OCI-LY1 (cell line): ENCODE measurements at regions not wholly inside any gene's neighbourhood (a gene's known extent, or its start where the extent isn't known, plus 50 kb on each side); places are given as distances from the start of the nearest gene placed in this dataset.

ENCODE experiments used
- H2AFZ ChIP-seq: fragments of 200-600 bp; sonication (generic), shearing (Covaris generic); 2 replicates; pipeline ENCODE4 v1.6.0; 2014; ENCODE audit warnings: antibody characterized with exemption, mild to moderate bottlenecking, low read length
- H3F3A ChIP-seq: fragments of 200-600 bp; sonication (generic), shearing (Covaris generic); 2 replicates; pipeline ENCODE4 v1.6.0; 2014; ENCODE audit warnings: mild to moderate bottlenecking, antibody characterized with exemption, low read length, moderate library complexity; ENCODE audit not compliant: insufficient read depth
- H3K27ac ChIP-seq: fragments of 200-600 bp; sonication (generic); 2 replicates; pipeline ENCODE4 v1.5.1; 2014; ENCODE audit warnings: low read length, mixed run types, mild to moderate bottlenecking, low read depth; ENCODE audit not compliant: poor library complexity, severe bottlenecking
- H3K27me3 ChIP-seq: fragments of 200-600 bp; sonication (generic); 2 replicates; pipeline ENCODE4 v1.6.0; 2014; ENCODE audit warnings: antibody characterized with exemption, mild to moderate bottlenecking, low read length, moderate library complexity; ENCODE audit not compliant: insufficient read depth
- H3K36me3 ChIP-seq: fragments of 200-600 bp; sonication (generic); 2 replicates; pipeline ENCODE4 v1.6.1; 2014; ENCODE audit warnings: mild to moderate bottlenecking, antibody characterized with exemption, low read length, moderate library complexity, mixed read lengths; ENCODE audit not compliant: insufficient read depth
- H3K4me1 ChIP-seq: fragments of 200-600 bp; sonication (generic); 2 replicates; pipeline ENCODE4 v1.5.1; 2014; ENCODE audit warnings: mild to moderate bottlenecking, low read length, moderate library complexity; ENCODE audit not compliant: insufficient read depth, severe bottlenecking
- H3K4me2 ChIP-seq: fragments of 200-600 bp; sonication (generic), shearing (Covaris generic); 2 replicates; pipeline ENCODE4 v1.6.1; 2014; ENCODE audit warnings: low read length
- H3K4me3 ChIP-seq: fragments of 200-600 bp; sonication (generic); 2 replicates; pipeline ENCODE4 v1.5.1; 2014; ENCODE audit warnings: low read length, low read depth, mild to moderate bottlenecking, mixed read lengths; ENCODE audit not compliant: poor library complexity, severe bottlenecking
- H3K79me2 ChIP-seq: fragments of 200-600 bp; shearing (Covaris generic); 2 replicates; pipeline ENCODE4 v1.6.1; 2016; ENCODE audit warnings: mixed run types, low read length, mixed read lengths; ENCODE audit not compliant: insufficient read depth
- H3K9ac ChIP-seq: fragments of 200-600 bp; sonication (generic), shearing (Covaris generic); 2 replicates; pipeline ENCODE4 v1.6.1; 2014; ENCODE audit warnings: mild to moderate bottlenecking, low read length, mixed read lengths
- H3K9me2 ChIP-seq: fragments of 200-600 bp; sonication (generic), shearing (Covaris generic); 2 replicates; pipeline ENCODE4 v1.6.1; 2014; ENCODE audit warnings: low read depth, mild to moderate bottlenecking, low read length, mixed read lengths
- H3K9me3 ChIP-seq: fragments of 200-600 bp; shearing (Covaris generic); 2 replicates; pipeline ENCODE4 v1.6.1; 2014; ENCODE audit warnings: low read length, mixed read lengths
- H4K20me1 ChIP-seq: fragments of 200-600 bp; sonication (generic), shearing (Covaris generic); 2 replicates; pipeline ENCODE4 v1.6.0; 2016; ENCODE audit warnings: mild to moderate bottlenecking, low read length; ENCODE audit not compliant: insufficient read depth
- CTCF ChIP-seq: fragments of 200-600 bp; sonication (generic), shearing (Covaris generic); IDR thresholded peaks from 2 replicates; pipeline ENCODE4 v1.5.1; 2017; ENCODE audit warnings: mild to moderate bottlenecking, antibody characterized with exemption, low read length, moderate library complexity, mixed read lengths
- EZH2 ChIP-seq: fragments of 200-600 bp; sonication (generic), shearing (Covaris generic); IDR thresholded peaks from 2 replicates; pipeline ENCODE4 v1.8.0; 2017; ENCODE audit warnings: borderline replicate concordance, mixed run types, mild to moderate bottlenecking, antibody characterized with exemption, low read length, moderate library complexity, mixed read lengths

DNA sequence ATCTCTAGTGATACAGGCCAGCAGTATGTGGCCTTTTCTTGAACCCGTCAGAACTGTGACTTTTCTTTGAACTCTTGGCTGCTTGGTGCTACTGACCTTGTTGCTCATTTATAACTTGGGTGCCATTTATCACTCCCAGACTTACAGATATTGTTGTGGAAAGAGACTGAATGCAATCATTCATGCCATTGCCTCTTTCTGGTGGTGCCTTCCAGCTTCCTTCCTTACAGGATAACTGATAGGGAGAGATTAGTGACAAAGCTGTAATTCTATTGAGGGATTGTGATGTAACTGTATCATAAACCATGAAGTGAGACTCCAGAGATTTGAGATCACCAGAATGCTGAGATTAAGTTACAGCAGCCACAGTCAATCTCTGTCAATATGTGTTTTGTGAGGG is 256.5 kb downstream of the USP25 start:
- Histone ChIP-seq H3K36me3 (no peaks in the 10 kb centered on the region), H3F3A (no peaks in the 10 kb centered on the region), H3K27me3 (no peaks in the 10 kb centered on the region), H3K4me2 (no peak overlapping the region), H2AFZ (no peak overlapping the region), H3K27ac (no peak overlapping the region), H3K9me3 (no peaks in the 10 kb centered on the region), H3K9ac (no peak overlapping the region), H3K79me2 (no peaks in the 10 kb centered on the region), H3K4me3 (no peak overlapping the region), H3K4me1 (no peaks in the 10 kb centered on the region), H3K9me2 (no peaks in the 10 kb centered on the region), H4K20me1 (no peaks in the 10 kb centered on the region)
- TF ChIP-seq CTCF (no peak), EZH2 (no peak)

GRCh38 chr21:15992171-15992570 is 262.4 kb downstream of the USP25 start:
- H4K20me1 ChIP-seq = no peaks in the 10 kb centered on the region
- no peak overlapping the region for H2AFZ ChIP-seq
- no peaks in the 10 kb centered on the region for H3K9me2 ChIP-seq
- no peaks in the 10 kb centered on the region for H3F3A ChIP-seq
- H3K27me3 ChIP-seq = no peaks in the 10 kb centered on the region
- H3K79me2 ChIP-seq = no peaks in the 10 kb centered on the region
- no peak overlapping the region for H3K4me2 ChIP-seq
- H3K4me1 ChIP-seq = no peaks in the 10 kb centered on the region
- H3K36me3 ChIP-seq = no peaks in the 10 kb centered on the region
- no peak for TF ChIP-seq CTCF
- TF ChIP-seq EZH2 = no peak
- no peaks in the 10 kb centered on the region for H3K9me3 ChIP-seq
- H3K4me3 ChIP-seq = no peak overlapping the region
- no peak overlapping the region for H3K27ac ChIP-seq
- no peak overlapping the region for H3K9ac ChIP-seq

- Histone ChIP-seq H3K4me3 (no peak overlapping the region), H3K27ac (no peak overlapping the region), H3K9me2 (no peaks in the 10 kb centered on the region), H3K9me3 (no peaks in the 10 kb centered on the region), H3K79me2 (no peaks in the 10 kb centered on the region), H3K9ac (no peak overlapping the region), H3K36me3 (no peaks in the 10 kb centered on the region), H3K4me2 (no peak overlapping the region), H3F3A (no peaks in the 10 kb centered on the region), H4K20me1 (no peaks in the 10 kb centered on the region), H3K27me3 (no peaks in the 10 kb centered on the region), H2AFZ (no peak overlapping the region), H3K4me1 (no peaks in the 10 kb centered on the region)
- TF ChIP-seq EZH2 = no peak
- no peak for TF ChIP-seq CTCF
Measured at GRCh38 chr21:15993951-15994350, 264.2 kb downstream of the USP25 start.
